Liver (tissue), 3 donors: ENCODE measurements at regions not wholly inside any gene's neighbourhood (a gene's known extent, or its start where the extent isn't known, plus 50 kb on each side); places are given as distances from the start of the nearest gene placed in this dataset.

ENCODE experiments used
- HNF4A ChIP-seq, 2 donors: conservative IDR thresholded peaks; 2 replicates each; pipeline ENCODE4 v1.6.1; 2016; ENCODE audit warnings: antibody characterized with exemption in 2 of 2, mild to moderate bottlenecking in 2 of 2
- MAX ChIP-seq: IDR thresholded peaks from 2 replicates; pipeline ENCODE4 v1.6.1; 2016; ENCODE audit warnings: antibody characterized with exemption
- NR2F2 ChIP-seq: IDR thresholded peaks from 2 replicates; pipeline ENCODE4 v1.6.1; 2016; ENCODE audit warnings: antibody characterized with exemption
- TAF1 ChIP-seq: conservative IDR thresholded peaks from 2 replicates; pipeline ENCODE4 v1.6.1; 2016; ENCODE audit warnings: antibody characterized with exemption, mild to moderate bottlenecking
- TF ChIP-seq, protein P1 (sequence below): fragments of 150-350 bp; IDR thresholded peaks from 2 replicates; pipeline ENCODE4 v1.5.1; 2017; ENCODE audit warnings: improper control_type of control experiment, low read depth, low read length; ENCODE audit not compliant: missing input control
- donor health status: healthy.
- donor health status: healthy.

GRCh38 chr14:85468816-85469215 lies 61.1 kb upstream of the FLRT2 start:
- TF ChIP-seq, protein P1, sequence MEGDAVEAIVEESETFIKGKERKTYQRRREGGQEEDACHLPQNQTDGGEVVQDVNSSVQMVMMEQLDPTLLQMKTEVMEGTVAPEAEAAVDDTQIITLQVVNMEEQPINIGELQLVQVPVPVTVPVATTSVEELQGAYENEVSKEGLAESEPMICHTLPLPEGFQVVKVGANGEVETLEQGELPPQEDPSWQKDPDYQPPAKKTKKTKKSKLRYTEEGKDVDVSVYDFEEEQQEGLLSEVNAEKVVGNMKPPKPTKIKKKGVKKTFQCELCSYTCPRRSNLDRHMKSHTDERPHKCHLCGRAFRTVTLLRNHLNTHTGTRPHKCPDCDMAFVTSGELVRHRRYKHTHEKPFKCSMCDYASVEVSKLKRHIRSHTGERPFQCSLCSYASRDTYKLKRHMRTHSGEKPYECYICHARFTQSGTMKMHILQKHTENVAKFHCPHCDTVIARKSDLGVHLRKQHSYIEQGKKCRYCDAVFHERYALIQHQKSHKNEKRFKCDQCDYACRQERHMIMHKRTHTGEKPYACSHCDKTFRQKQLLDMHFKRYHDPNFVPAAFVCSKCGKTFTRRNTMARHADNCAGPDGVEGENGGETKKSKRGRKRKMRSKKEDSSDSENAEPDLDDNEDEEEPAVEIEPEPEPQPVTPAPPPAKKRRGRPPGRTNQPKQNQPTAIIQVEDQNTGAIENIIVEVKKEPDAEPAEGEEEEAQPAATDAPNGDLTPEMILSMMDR: no peak
- TF ChIP-seq HNF4A (conservative IDR thresholded peaks at IDR 0.05): no peak
- no peak for TF ChIP-seq NR2F2
- no peak for TF ChIP-seq MAX
- TF ChIP-seq TAF1: no peak
